ENCODE measurements at regions not wholly inside any gene's neighbourhood (a gene's known extent, or its start where the extent isn't known, plus 50 kb on each side); places are given as distances from the start of the nearest gene placed in this dataset.

DNA sequence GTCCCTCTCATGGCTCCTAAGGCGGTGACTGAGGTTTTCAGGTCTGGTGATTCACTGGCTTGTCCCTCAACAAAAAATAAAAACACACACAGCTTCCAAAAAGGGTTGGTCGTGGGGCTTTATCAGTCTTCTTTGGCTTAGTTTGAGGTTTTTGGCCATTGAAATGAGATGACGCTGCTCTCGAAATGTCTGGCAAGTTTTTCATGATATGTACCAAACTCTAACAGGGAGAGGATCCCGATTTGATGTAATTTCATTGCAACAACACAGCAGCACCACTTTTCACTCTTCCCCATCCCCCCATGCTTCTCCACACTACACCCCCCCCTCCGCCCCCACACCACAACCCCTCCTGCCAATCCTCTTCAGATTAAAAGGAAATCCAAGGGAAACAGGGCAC, 187.1 kb upstream of the NFIA start:
- no peak for DNase-seq (ENCODE audit: low read depth in 1 of 2, low spot score in 1 of 2)
- no peaks in the 10 kb centered on the region for H3K27me3 ChIP-seq (ENCODE audit: insufficient read depth, poor library complexity, severe bottlenecking)
- no peak overlapping the region for H3K27ac ChIP-seq (replicated peaks)
- TF ChIP-seq SPI1 (IDR thresholded peaks at IDR 0.05; ENCODE audit: borderline replicate concordance, low read depth): no peak
- TF ChIP-seq GABPA (IDR thresholded peaks at IDR 0.05; ENCODE audit: low read depth): no peak
- TF ChIP-seq, protein P1, sequence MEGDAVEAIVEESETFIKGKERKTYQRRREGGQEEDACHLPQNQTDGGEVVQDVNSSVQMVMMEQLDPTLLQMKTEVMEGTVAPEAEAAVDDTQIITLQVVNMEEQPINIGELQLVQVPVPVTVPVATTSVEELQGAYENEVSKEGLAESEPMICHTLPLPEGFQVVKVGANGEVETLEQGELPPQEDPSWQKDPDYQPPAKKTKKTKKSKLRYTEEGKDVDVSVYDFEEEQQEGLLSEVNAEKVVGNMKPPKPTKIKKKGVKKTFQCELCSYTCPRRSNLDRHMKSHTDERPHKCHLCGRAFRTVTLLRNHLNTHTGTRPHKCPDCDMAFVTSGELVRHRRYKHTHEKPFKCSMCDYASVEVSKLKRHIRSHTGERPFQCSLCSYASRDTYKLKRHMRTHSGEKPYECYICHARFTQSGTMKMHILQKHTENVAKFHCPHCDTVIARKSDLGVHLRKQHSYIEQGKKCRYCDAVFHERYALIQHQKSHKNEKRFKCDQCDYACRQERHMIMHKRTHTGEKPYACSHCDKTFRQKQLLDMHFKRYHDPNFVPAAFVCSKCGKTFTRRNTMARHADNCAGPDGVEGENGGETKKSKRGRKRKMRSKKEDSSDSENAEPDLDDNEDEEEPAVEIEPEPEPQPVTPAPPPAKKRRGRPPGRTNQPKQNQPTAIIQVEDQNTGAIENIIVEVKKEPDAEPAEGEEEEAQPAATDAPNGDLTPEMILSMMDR (IDR thresholded peaks at IDR 0.05; ENCODE audit: insufficient read depth, low read length): no peak
- TF ChIP-seq POLR2AphosphoS5 (IDR thresholded peaks at IDR 0.05; ENCODE audit: low read depth): no peak
- TF ChIP-seq REST (IDR thresholded peaks at IDR 0.05; ENCODE audit: insufficient replicate concordance, low read depth): no peak
- no peak overlapping the region for H3K4me3 ChIP-seq (replicated peaks; ENCODE audit: insufficient read depth, low read length)

- TF ChIP-seq SPI1 (IDR thresholded peaks at IDR 0.05; ENCODE audit: borderline replicate concordance, low read depth): no peak
- TF ChIP-seq, protein P1 (IDR thresholded peaks at IDR 0.05; ENCODE audit: insufficient read depth, low read length): no peak
- TF ChIP-seq GABPA (IDR thresholded peaks at IDR 0.05; ENCODE audit: low read depth): no peak
- Histone ChIP-seq H3K4me3 (replicated peaks; ENCODE audit: insufficient read depth, low read length) (no peak overlapping the region), H3K27me3 (ENCODE audit: insufficient read depth, poor library complexity, severe bottlenecking) (no peaks in the 10 kb centered on the region), H3K27ac (replicated peaks) (no peak overlapping the region)
- DNase-seq (ENCODE audit: low read depth in 1 of 2, low spot score in 1 of 2): no peak
Measured at GRCh38 chr1:60894741-60895140, 187.6 kb upstream of the NFIA start.

DNA sequence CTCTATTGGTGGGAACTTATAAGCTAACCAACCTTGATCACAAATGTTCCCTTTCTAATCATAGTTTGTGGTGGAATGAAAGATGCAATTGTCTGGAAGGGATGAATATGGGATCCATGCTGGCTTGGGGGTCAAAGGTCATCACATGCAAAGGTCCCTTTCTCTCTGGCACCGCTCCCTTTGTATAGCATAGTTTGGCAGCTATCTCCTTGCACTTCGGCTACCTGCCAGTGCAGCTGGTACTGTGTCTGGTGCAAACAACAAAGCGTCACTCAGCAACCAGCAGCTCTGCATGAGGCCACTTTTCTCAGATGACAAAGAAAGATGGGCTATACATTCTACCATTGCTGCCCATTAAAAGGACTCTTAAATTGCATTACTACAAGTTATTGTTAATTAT, 188.2 kb upstream of the NFIA start:
- no peak for DNase-seq (ENCODE audit: low read depth in 1 of 2, low spot score in 1 of 2)
- no peak for TF ChIP-seq REST (IDR thresholded peaks at IDR 0.05; ENCODE audit: insufficient replicate concordance, low read depth)
- Histone ChIP-seq H3K4me3 (replicated peaks; ENCODE audit: insufficient read depth, low read length) (no peak overlapping the region), H3K27me3 (ENCODE audit: insufficient read depth, poor library complexity, severe bottlenecking) (no peaks in the 10 kb centered on the region), H3K27ac (replicated peaks) (no peak overlapping the region)

DNA sequence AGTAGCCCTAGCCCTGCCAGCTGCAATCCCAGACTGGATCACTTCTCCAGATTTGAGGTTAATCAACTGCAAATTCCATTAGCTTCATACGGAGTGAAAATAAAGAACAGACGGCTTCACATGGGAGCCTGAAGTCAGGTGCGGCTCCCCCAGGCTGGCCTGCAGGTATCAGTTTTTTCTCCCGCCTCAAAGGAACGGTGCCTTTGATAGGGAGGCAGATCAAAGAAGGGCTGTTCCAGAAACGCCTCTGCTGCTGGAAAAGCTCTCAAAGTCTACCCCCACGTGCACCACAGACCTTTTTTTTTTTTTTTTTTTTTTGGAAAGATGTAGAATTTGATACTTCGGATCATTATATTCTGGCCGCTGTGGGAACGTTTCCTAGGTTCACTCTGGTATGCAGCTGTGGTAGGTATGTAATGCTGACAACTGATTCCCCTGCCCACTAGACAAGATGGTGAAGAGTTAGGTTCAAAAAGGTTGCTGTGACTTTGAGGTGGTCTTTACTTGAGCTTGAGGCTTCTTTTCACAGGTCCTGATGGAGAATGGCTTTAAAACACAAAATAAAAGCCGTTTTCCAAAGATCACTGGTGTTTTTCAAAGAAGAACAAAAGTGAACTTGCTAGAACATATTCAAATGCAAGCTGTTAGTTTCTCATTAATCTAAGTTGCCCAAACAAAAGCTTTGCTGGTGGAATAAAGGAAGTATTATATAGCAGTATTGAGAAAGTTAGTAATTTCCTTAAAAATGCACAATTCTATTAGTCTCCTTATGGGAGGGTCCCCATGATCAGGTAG, 189.0 kb upstream of the NFIA start:
- TF ChIP-seq, protein P1 (IDR thresholded peaks at IDR 0.05; ENCODE audit: insufficient read depth, low read length): no peak
- TF ChIP-seq POLR2AphosphoS5 (IDR thresholded peaks at IDR 0.05; ENCODE audit: low read depth): no peak
- no peak for TF ChIP-seq GABPA (IDR thresholded peaks at IDR 0.05; ENCODE audit: low read depth)
- TF ChIP-seq SPI1 (IDR thresholded peaks at IDR 0.05; ENCODE audit: borderline replicate concordance, low read depth): no peak
- no peak for TF ChIP-seq REST (IDR thresholded peaks at IDR 0.05; ENCODE audit: insufficient replicate concordance, low read depth)
- H3K27me3 ChIP-seq (ENCODE audit: insufficient read depth, poor library complexity, severe bottlenecking): no peaks in the 10 kb centered on the region
- H3K27ac ChIP-seq (replicated peaks): no peak overlapping the region
- no peak for DNase-seq (ENCODE audit: low read depth in 1 of 2, low spot score in 1 of 2)
- no peak overlapping the region for H3K4me3 ChIP-seq (replicated peaks; ENCODE audit: insufficient read depth, low read length)

Data from HL-60 (cell line).